HT1080 (cell line): ENCODE measurements at regions not wholly inside any gene's neighbourhood (a gene's known extent, or its start where the extent isn't known, plus 50 kb on each side); places are given as distances from the start of the nearest gene placed in this dataset. TPM values are rescaled to one million over a fixed set of nuclear protein-coding genes. Genes with fewer than 3 reads are reported as not detected.

Source experiments
- DNase-seq: peaks from one replicate; pipeline ENCODE4 v3.0.0-alpha.2; 2015; ENCODE audit warnings: low read depth
- small RNA-seq: library from RNA; depleted of rRNA; stranded (forward); fragments of <200 nt; gene quantifications from one replicate; pipeline ENCODE3, GENCODE V24; 2014

DNA sequence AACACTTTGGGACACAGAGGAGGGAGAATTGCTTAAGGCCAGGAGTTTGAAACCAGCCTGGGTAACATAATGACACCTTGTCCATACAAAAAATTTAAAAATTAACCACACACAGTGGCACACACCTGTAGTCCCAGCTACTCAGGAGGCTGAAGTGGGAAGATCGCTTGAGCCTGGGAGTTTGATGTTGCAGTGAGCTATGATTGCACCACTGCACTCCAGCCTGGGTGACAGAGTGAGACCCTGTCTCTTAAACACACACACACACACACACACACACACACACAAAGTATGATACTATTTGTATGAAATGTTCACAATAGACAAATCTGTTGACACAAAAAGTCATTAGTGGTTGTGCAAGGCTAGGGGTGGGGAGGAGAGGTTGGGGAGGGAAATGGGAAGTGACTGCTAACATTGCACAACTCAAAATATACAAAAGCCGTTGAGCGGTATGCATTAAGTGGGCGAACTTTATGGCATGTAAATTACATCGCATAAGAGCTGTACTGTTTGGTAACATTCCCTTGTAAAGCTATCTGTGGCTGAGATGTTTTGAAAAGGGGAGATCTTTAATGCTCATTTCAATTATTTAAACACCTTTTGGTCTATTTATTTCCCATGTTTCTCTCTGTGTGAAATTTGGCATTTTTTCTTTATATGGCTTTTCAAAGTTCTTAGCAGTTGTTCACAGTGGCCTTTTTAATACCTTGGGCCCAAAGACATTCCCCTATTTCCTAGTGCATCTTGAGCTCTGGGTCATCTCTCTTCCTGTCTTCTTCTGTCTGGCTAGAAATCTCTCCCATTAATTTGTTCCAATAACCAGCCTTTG lies 58.9 kb upstream of the ZNF516 start:
- no peak for DNase-seq

DNA sequence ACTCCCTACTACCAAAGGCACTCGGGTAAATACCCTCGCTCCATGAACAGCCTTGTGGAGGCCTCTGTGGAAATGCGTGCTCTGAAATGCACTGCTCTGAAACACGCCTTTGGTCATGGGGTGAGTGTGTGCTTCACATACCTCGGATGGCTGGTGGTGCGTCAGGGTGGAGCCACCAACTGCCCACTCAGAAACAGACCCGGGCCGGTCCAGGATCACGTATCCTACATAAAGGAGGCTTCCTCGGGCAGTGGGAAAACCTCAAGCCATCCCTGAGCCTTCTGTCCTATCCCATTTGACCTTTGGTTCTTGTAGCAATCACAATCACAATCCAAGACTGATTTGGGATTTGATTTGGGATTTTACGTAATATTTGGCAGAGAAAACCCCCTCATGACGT lies 53.5 kb upstream of the ZNF516 start:
- DNase-seq, result no peak

DNA sequence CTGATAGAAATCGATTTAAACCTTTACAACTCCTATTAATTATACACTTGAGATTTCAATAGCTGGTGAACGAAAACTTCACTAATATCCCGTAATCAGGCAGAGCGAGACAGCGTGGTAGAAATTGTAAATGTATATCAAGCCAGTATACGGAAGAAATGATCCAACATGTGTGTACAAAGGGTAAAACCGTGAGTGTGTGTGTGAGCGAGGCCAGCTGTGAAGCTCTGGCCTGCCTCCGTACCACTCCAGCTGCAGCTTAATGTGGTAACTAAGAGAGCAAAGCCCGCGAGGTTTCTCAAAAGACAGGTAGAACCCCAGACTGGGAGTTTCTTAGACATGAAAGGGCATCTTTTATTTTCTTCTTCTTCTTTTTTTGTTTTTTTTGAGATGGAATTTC lies 52.3 kb upstream of the ZNF516 start:
- DNase-seq, result no peak

DNA sequence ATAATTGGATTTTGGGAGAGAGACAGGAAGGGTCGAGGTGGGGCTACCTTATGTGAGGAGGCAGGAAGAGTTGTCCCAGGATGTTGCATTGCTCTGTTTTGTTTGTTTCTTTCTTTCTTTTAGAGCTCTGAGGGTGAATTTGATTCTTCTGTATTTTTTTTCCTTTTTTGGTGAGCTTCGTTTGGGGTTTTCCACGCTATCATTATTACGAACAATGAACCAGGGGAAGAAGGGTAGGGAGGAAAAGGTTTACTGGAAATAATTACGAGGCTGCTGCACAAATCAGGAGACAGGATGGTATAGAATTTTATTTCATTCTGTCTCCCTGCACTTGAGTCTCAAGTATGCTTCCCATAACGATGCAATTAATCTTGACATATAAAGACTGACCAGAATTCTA lies 51.4 kb upstream of the ZNF516 start:
- no peak for DNase-seq

DNA sequence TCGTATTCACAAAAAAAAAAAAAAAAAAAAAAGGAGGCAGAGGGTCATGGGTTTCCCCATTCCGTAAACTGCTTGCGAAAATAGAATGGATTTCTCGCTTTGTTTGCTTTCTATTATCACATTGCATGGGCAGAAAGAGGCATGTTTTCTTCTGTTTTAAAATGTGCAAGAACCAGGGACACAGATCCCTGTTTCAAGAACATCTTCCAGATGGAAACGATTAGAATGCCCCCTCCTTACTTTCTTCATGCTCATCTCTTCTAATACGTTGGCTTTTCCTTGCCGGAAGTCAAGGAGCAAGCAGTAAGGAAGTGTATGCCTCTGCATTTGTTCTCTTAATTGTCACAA lies 51.0 kb upstream of the ZNF516 start:
- DNase-seq, result no peak

DNA sequence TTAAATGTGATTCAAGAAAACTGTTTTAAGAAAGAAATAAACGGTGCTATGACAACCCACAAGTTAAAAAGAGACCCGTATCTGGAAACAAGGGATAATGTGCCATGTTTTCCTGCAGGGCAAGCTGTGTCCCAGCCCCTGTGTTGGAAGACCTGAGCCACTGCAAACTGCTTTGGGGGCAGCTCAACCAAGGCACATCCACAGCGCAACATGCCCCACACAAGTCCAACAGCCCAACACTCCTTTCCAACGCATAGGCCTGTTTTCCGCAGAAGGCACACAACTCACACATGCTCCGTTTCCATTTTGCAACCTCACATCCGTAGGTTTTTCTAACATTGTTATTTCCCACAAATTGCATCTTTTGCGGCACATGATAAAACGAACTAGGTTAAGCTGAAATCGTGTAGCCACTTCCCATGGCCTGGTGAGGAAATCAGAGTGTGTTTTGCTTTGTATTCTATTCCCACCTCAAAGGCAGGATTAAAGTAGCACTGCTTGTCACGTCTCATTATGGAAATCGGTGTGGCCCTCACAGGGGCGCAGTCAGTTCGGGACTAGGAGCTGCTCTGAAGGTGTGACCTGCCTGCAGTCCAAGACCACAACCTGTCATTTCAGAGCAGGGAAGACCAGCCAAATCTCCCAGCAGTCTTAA lies 50.5 kb upstream of the ZNF516 start:
- DNase-seq, result no peak

DNA sequence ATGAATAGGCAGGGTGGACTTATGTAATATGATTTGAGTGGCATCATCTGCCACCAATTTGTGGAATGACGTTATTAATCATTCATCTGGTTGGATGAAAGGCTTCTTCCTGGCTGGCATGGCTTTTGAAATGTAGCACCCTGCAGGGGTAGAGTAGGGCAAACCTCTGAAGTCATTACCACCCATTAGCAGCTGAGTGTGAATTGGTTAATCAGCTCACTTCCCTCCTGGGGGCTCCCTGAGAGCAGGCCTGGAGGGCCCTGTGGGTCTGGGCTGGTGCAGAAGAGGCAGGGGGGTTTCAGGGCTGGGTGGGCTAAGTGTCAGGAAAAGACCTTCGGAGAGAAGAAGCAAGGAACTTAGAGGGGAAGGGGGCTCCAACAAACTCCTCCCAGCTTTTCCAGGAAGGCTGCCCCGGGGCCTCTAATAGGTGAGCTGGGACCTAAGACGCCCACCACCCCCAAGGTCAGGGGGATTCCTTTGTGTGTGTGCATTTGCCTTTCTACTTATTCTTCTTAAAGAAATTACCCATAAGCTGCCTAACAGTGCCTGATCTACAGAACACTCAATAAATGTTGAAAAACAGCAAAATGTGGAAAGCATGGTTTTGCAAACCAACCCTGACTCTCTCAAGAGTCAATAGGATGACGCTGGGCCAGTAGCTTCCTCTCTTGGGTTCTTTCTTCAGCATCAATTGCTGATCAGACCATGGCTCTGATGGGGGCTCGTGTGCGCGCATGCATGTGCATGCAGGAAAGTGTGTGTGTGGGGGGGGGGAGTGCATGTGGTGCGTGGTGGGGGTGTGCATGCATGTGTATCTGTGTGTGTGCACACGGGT lies 49.7 kb upstream of the ZNF516 start:
- DNase-seq, result no peak

Small RNA genes lying in the stretch of these regions (small RNA-seq; reads per million reads assigned to genes)
- not detected for gene AC139085.1
